ENCODE measurements at regions not wholly inside any gene's neighbourhood (a gene's known extent, or its start where the extent isn't known, plus 50 kb on each side); places are given as distances from the start of the nearest gene placed in this dataset.

GRCh38 chr4:38489924-38490639, 173.9 kb upstream of the KLF3 start:
- DNase-seq (ENCODE audit: low read depth): no peak
- TF ChIP-seq, protein P1, sequence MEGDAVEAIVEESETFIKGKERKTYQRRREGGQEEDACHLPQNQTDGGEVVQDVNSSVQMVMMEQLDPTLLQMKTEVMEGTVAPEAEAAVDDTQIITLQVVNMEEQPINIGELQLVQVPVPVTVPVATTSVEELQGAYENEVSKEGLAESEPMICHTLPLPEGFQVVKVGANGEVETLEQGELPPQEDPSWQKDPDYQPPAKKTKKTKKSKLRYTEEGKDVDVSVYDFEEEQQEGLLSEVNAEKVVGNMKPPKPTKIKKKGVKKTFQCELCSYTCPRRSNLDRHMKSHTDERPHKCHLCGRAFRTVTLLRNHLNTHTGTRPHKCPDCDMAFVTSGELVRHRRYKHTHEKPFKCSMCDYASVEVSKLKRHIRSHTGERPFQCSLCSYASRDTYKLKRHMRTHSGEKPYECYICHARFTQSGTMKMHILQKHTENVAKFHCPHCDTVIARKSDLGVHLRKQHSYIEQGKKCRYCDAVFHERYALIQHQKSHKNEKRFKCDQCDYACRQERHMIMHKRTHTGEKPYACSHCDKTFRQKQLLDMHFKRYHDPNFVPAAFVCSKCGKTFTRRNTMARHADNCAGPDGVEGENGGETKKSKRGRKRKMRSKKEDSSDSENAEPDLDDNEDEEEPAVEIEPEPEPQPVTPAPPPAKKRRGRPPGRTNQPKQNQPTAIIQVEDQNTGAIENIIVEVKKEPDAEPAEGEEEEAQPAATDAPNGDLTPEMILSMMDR (IDR thresholded peaks at IDR 0.05; ENCODE audit: low read depth, low read length, missing control alignments): no peak
- no peak overlapping the region for H3K4me3 ChIP-seq (ENCODE audit: low read depth, low read length)

DNA sequence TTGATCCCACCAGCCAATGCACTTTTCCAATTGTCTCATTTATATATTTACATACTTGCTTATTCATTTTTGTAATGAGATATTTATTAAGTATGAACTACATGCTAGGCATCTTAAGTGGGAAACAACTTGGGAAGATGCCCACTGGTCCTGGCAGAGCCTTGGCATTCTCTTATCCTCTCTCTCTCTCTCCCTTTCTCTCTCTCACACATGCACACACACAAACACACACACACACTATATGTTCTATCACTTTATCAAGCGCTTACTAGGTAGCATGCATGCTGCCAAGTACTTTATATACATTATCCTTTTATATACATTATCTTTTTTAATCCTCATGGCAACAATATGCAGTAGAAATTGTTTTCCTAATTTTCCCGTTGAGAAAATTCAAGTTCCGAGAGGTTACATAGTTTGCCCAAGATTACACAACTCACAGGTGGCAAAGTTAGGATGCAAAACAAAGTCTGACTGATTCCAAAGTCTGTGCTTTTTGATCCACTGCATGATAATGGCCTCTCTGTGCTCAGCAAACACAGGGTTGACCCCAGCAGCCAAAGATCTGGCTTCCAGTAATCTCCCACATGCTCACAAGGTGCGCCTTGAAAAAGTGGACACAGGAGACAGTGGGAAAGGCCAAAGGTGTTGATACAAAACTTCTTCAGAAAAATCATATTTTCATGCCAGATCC, 173.1 kb upstream of the KLF3 start:
- TF ChIP-seq, protein P1 (IDR thresholded peaks at IDR 0.05; ENCODE audit: low read depth, low read length, missing control alignments): no peak
- no peak overlapping the region for H3K4me3 ChIP-seq (ENCODE audit: low read depth, low read length)
- no peak for DNase-seq (ENCODE audit: low read depth)

- TF ChIP-seq, protein P1 (IDR thresholded peaks at IDR 0.05; ENCODE audit: low read depth, low read length, missing control alignments): no peak
- no peak for DNase-seq (ENCODE audit: low read depth)
- no peak overlapping the region for H3K4me3 ChIP-seq (ENCODE audit: low read depth, low read length)
Measured at GRCh38 chr4:38491854-38492478, 172.0 kb upstream of the KLF3 start.

DNA sequence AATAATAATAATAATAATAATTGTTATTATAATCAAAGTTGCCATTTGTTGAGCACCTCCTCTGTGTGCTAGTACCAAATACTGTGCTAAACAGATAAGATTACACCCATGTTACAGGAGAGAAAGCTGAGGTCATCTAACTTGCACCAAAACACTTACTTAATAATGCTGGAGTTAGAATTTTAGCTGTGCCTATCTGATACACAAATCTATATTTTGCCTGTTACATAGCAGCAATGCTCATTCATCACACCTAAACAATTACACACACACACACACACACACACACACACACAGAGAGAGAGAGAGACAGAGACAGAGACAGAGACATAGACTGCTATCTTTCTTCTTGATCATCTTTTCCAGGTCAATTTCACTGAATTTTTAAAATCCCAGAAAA, 170.9 kb upstream of the KLF3 start:
- no peak overlapping the region for H3K4me3 ChIP-seq (ENCODE audit: low read depth, low read length)
- TF ChIP-seq, protein P1 (IDR thresholded peaks at IDR 0.05; ENCODE audit: low read depth, low read length, missing control alignments): no peak
- DNase-seq (ENCODE audit: low read depth): no peak

DNA sequence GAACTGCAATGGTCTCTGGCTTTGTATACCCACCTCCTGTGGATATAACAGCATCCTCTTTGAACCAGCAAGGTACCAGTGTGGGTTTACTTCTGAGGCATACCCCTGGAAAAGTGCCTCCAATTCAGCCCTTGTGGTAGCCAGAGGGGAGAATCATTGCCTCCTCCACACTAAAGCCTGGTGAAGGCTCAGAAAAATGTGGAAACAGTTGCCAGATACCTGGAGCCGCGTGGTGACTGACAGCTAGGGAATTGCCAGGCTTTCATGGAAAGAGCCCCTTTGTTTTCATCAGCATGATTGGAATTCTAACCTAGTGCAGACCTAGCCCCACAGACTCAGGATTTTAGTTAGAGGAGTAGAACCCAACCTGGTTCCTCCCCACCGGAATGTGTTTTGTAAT, 168.6 kb upstream of the KLF3 start:
- no peak for DNase-seq (ENCODE audit: low read depth)
- no peak overlapping the region for H3K4me3 ChIP-seq (ENCODE audit: low read depth, low read length)
- TF ChIP-seq, protein P1 (IDR thresholded peaks at IDR 0.05; ENCODE audit: low read depth, low read length, missing control alignments): no peak

GRCh38 chr4:38497121-38497520, 166.9 kb upstream of the KLF3 start:
- H3K4me3 ChIP-seq (ENCODE audit: low read depth, low read length): no peak overlapping the region
- DNase-seq (ENCODE audit: low read depth): no peak
- TF ChIP-seq, protein P1 (IDR thresholded peaks at IDR 0.05; ENCODE audit: low read depth, low read length, missing control alignments): no peak
